ENCODE measurements at regions not wholly inside any gene's neighbourhood (a gene's known extent, or its start where the extent isn't known, plus 50 kb on each side); places are given as distances from the start of the nearest gene placed in this dataset.

- Histone ChIP-seq H3K4me3 (ENCODE audit: low read length) (no peak overlapping the region), H3K27ac (ENCODE audit: low read depth in 1 of 2, low read length in 2 of 2) (no peak overlapping the region), H3K36me3 (ENCODE audit: insufficient read depth, low read length) (no peaks in the 10 kb centered on the region), H3K27me3 (ENCODE audit: control insufficient read depth in 1 of 2, insufficient read depth in 2 of 2, low read length in 2 of 2) (no peaks in the 10 kb centered on the region), H3K4me1 (ENCODE audit: insufficient read depth, low read length) (no peaks in the 10 kb centered on the region), H3K9me3 (ENCODE audit: control insufficient read depth in 1 of 2, insufficient read depth in 1 of 2, low read length in 2 of 2) (peaks cover 0 to 9% of the 10 kb centered on the region in 2 experiments)
- Mint-ChIP-seq H3K27me3 (no peaks in the 10 kb centered on the region), H3K36me3 (ENCODE audit: low read depth) (no peaks in the 10 kb centered on the region), H3K9me3 (peaks cover 2% of the 10 kb centered on the region), H3K4me1 (ENCODE audit: low read depth) (no peaks in the 10 kb centered on the region), H3K27ac (no peak overlapping the region), H3K4me3 (no peak overlapping the region)
- ATAC-seq (ENCODE audit: poor library complexity) (no peak), DNase-seq (peak in 1 of 14 experiments; percentile 4)
- ChIA-PET CTCF (no interaction called here), POLR2A (no interaction called here)
- intact Hi-C loops (cut with DNase I, micrococcal nuclease): no loop called here
- TF ChIP-seq, protein P1, sequence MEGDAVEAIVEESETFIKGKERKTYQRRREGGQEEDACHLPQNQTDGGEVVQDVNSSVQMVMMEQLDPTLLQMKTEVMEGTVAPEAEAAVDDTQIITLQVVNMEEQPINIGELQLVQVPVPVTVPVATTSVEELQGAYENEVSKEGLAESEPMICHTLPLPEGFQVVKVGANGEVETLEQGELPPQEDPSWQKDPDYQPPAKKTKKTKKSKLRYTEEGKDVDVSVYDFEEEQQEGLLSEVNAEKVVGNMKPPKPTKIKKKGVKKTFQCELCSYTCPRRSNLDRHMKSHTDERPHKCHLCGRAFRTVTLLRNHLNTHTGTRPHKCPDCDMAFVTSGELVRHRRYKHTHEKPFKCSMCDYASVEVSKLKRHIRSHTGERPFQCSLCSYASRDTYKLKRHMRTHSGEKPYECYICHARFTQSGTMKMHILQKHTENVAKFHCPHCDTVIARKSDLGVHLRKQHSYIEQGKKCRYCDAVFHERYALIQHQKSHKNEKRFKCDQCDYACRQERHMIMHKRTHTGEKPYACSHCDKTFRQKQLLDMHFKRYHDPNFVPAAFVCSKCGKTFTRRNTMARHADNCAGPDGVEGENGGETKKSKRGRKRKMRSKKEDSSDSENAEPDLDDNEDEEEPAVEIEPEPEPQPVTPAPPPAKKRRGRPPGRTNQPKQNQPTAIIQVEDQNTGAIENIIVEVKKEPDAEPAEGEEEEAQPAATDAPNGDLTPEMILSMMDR (IDR thresholded peaks at IDR 0.05): no peak
These were observed 251.0 kb downstream of the SQOR start for GRCh38 chr15:45885801-45886200.

GRCh38 chr15:45891766-45892165, 256.9 kb downstream of the SQOR start:
- CTCF ChIA-PET: no interaction called here
- POLR2A ChIA-PET: no interaction called here
- H3K36me3 ChIP-seq (ENCODE audit: insufficient read depth, low read length): no peaks in the 10 kb centered on the region
- Mint-ChIP-seq H3K36me3 (ENCODE audit: low read depth) (no peaks in the 10 kb centered on the region), H3K9me3 (peaks cover 2% of the 10 kb centered on the region), H3K4me3 (no peak overlapping the region), H3K27ac (no peak overlapping the region), H3K27me3 (no peaks in the 10 kb centered on the region), H3K4me1 (ENCODE audit: low read depth) (no peaks in the 10 kb centered on the region)
- DNase-seq (no peak), ATAC-seq (ENCODE audit: poor library complexity) (no peak)
- intact Hi-C loops (cut with DNase I, micrococcal nuclease): no loop called here
- H3K4me3 ChIP-seq (ENCODE audit: low read length): no peak overlapping the region
- no peaks in the 10 kb centered on the region for H3K9me3 ChIP-seq (ENCODE audit: control insufficient read depth in 1 of 2, insufficient read depth in 1 of 2, low read length in 2 of 2)
- H3K27ac ChIP-seq (ENCODE audit: low read depth in 1 of 2, low read length in 2 of 2): no peak overlapping the region
- TF ChIP-seq, protein P1 (IDR thresholded peaks at IDR 0.05): no peak
- H3K27me3 ChIP-seq (ENCODE audit: control insufficient read depth in 1 of 2, insufficient read depth in 2 of 2, low read length in 2 of 2): no peaks in the 10 kb centered on the region
- no peaks in the 10 kb centered on the region for H3K4me1 ChIP-seq (ENCODE audit: insufficient read depth, low read length)

- Mint-ChIP-seq H3K4me1 (ENCODE audit: low read depth) (no peaks in the 10 kb centered on the region), H3K9me3 (no peaks in the 10 kb centered on the region), H3K4me3 (no peak overlapping the region), H3K36me3 (ENCODE audit: low read depth) (no peaks in the 10 kb centered on the region), H3K27me3 (no peaks in the 10 kb centered on the region), H3K27ac (no peak overlapping the region)
- H3K9me3 ChIP-seq (ENCODE audit: control insufficient read depth in 1 of 2, insufficient read depth in 1 of 2, low read length in 2 of 2): no peaks in the 10 kb centered on the region
- no peaks in the 10 kb centered on the region for H3K36me3 ChIP-seq (ENCODE audit: insufficient read depth, low read length)
- no peak overlapping the region for H3K4me3 ChIP-seq (ENCODE audit: low read length)
- intact Hi-C loops (cut with DNase I, micrococcal nuclease): no loop called here
- CTCF ChIA-PET: no interaction called here
- TF ChIP-seq, protein P1 (IDR thresholded peaks at IDR 0.05): no peak
- H3K27me3 ChIP-seq (ENCODE audit: control insufficient read depth in 1 of 2, insufficient read depth in 2 of 2, low read length in 2 of 2): no peaks in the 10 kb centered on the region
- POLR2A ChIA-PET: no interaction called here
- H3K27ac ChIP-seq (ENCODE audit: low read depth in 1 of 2, low read length in 2 of 2): no peak overlapping the region
- ATAC-seq (ENCODE audit: poor library complexity) (no peak), DNase-seq (no peak)
- no peaks in the 10 kb centered on the region for H3K4me1 ChIP-seq (ENCODE audit: insufficient read depth, low read length)
These were observed 257.4 kb downstream of the SQOR start for GRCh38 chr15:45892182-45892581.

Data from CD4-positive, alpha-beta T cell (primary cell).